GM12878 (cell line): ENCODE measurements at regions not wholly inside any gene's neighbourhood (a gene's known extent, or its start where the extent isn't known, plus 50 kb on each side); places are given as distances from the start of the nearest gene placed in this dataset.

Source experiments
- ATAC-seq: fragments of 200-7000 bp; cut with Tn5 transposase; 3 replicates; pipeline ENCODE4 v1.9.1; 2020; ENCODE audit warnings: mild to moderate bottlenecking, moderate library complexity
- BruUV-seq: library from RNA; stranded (reverse); fragments of 400-500 nt; replicated peaks from 2 replicates; lab custom pipeline; 2021; lab: Mats Ljungman, UMichigan
- CTCF ChIA-PET: fragments of 300-600 bp; sonication (Branson Sonifier 250); formaldehyde crosslinking; extraction: SDS; loops from one replicate; lab custom pipeline; 2021; ENCODE audit warnings: inconsistent platforms; lab: Yijun Ruan, JAX
- POLR2A ChIA-PET: fragments of 350-600 bp; formaldehyde crosslinking; extraction: SDS; loops from one replicate; lab custom pipeline; 2021; ENCODE audit warnings: inconsistent platforms; lab: Charles Lee
- RAD21 ChIA-PET: fragments of 300-600 bp; sonication (Branson Sonifier 250); formaldehyde crosslinking; loops from one replicate; lab custom pipeline; 2023; ENCODE audit warnings: antibody characterized with exemption; ENCODE audit not compliant: unreplicated experiment; lab: Charles Lee
- SMC1A ChIA-PET: fragments of 300-600 bp; sonication (Branson Sonifier 250); formaldehyde crosslinking; loops from one replicate; lab custom pipeline; 2023; ENCODE audit not compliant: unreplicated experiment, uncharacterized antibody; lab: Charles Lee
- DNase-seq: peaks from one replicate; pipeline ENCODE4 v3.0.0-alpha.2; 2011; ENCODE audit warnings: low read depth, low spot score
- FAIRE-seq: peaks from 3 replicates; lab custom pipeline; 2011; peaks lifted over from hg19 to GRCh38; lab: Jason Lieb, UNC
- H2AFZ ChIP-seq: 2 replicates; pipeline ENCODE4 v1.6.0; 2011; ENCODE audit warnings: low read depth, low read length, control low read depth; ENCODE audit not compliant: control insufficient read depth
- H3K27ac ChIP-seq: 2 replicates; pipeline ENCODE4 v1.5.1; 2011; ENCODE audit warnings: control low read depth; ENCODE audit not compliant: control insufficient read depth, insufficient read depth
- H3K27me3 ChIP-seq, 2 experiments: replicated peaks in 1 of 2; 2 replicates each; pipeline versions ENCODE4 v1.6.0 to v1.6.1; 2011; ENCODE audit warnings: low read length in 1 of 2; ENCODE audit not compliant: control insufficient read depth in 2 of 2, insufficient read depth in 2 of 2
- H3K36me3 ChIP-seq, 2 experiments: 2 replicates each; pipeline ENCODE4 v1.5.1; 2011; ENCODE audit warnings: low read length in 1 of 2; ENCODE audit not compliant: control insufficient read depth in 2 of 2, insufficient read depth in 2 of 2
- H3K4me1 ChIP-seq: 2 replicates; pipeline ENCODE4 v1.6.1; 2011; ENCODE audit warnings: mild to moderate bottlenecking, low read length, moderate library complexity, mixed read lengths; ENCODE audit not compliant: control insufficient read depth, insufficient read depth
- H3K4me2 ChIP-seq: 2 replicates; pipeline ENCODE4 v1.6.0; 2011; ENCODE audit warnings: control low read depth; ENCODE audit not compliant: control insufficient read depth, insufficient read depth
- H3K4me3 ChIP-seq: fragments of 200-600 bp; sonication (generic); 2 replicates; pipeline ENCODE4 v1.5.1; 2016
- H3K79me2 ChIP-seq: 2 replicates; pipeline ENCODE4 v1.6.0; 2011; ENCODE audit warnings: low read length; ENCODE audit not compliant: control insufficient read depth, insufficient read depth
- H3K9ac ChIP-seq: 2 replicates; pipeline ENCODE4 v1.8.0; 2011; ENCODE audit warnings: low read length, control low read depth, mixed read lengths; ENCODE audit not compliant: control insufficient read depth, insufficient read depth
- H3K9me3 ChIP-seq: replicated peaks from 3 replicates; pipeline ENCODE4 v1.5.1; 2011; ENCODE audit warnings: mild to moderate bottlenecking, low read length; ENCODE audit not compliant: control insufficient read depth, insufficient read depth
- H4K20me1 ChIP-seq: 2 replicates; pipeline ENCODE4 v1.6.0; 2011; ENCODE audit not compliant: control insufficient read depth, insufficient read depth
- BRCA1 ChIP-seq: IDR thresholded peaks from 2 replicates; pipeline ENCODE4 v1.6.1; 2011; ENCODE audit warnings: low read depth, low read length, improper control_type of control experiment
- CTCF ChIP-seq, 3 experiments: IDR thresholded peaks in 2 of 3; conservative IDR thresholded peaks in 1 of 3; 2 replicates each; pipeline ENCODE4 v1.5.1; 2011; ENCODE audit warnings: low read depth in 3 of 3, low read length in 3 of 3, mild to moderate bottlenecking in 3 of 3, control low read depth in 2 of 3, moderate library complexity in 2 of 3, inconsistent platforms in 1 of 3, mixed read lengths in 1 of 3; ENCODE audit not compliant: control insufficient read depth in 2 of 3, insufficient read depth in 1 of 3; ENCODE audit errors: extremely low read depth in 1 of 3
- DPF2 ChIP-seq: fragments of 450-650 bp; IDR thresholded peaks from 2 replicates; pipeline ENCODE4 v1.6.1; 2017; ENCODE audit warnings: mild to moderate bottlenecking
- FOXM1 ChIP-seq: IDR thresholded peaks from 2 replicates; pipeline ENCODE4 v1.6.1; 2012; ENCODE audit warnings: low read depth, mild to moderate bottlenecking, inconsistent platforms, low read length, moderate library complexity
- HCFC1 ChIP-seq: fragments of 150-350 bp; IDR thresholded peaks from 2 replicates; pipeline ENCODE4 v1.6.1; 2014; ENCODE audit warnings: low read length
- MEF2A ChIP-seq: IDR thresholded peaks from 2 replicates; pipeline ENCODE4 v1.6.1; 2011; ENCODE audit warnings: low read depth, mild to moderate bottlenecking, low read length, moderate library complexity; ENCODE audit not compliant: insufficient read depth
- MLLT1 ChIP-seq: fragments of 450-650 bp; IDR thresholded peaks from 2 replicates; pipeline ENCODE4 v1.6.1; 2016; ENCODE audit warnings: mild to moderate bottlenecking
- NBN ChIP-seq: fragments of 450-650 bp; IDR thresholded peaks from 2 replicates; pipeline ENCODE4 v1.6.1; 2016
- RAD21 ChIP-seq: IDR thresholded peaks from 2 replicates; pipeline ENCODE4 v1.6.1; 2011; ENCODE audit warnings: mild to moderate bottlenecking, low read depth, low read length, moderate library complexity; ENCODE audit not compliant: insufficient read depth
- SMAD1 ChIP-seq: fragments of 450-650 bp; IDR thresholded peaks from 2 replicates; pipeline ENCODE4 v1.6.1; 2018; ENCODE audit warnings: mild to moderate bottlenecking, low read depth; ENCODE audit not compliant: partially characterized antibody
- SPI1 ChIP-seq: IDR thresholded peaks from 2 replicates; pipeline ENCODE4 v1.6.1; 2011; ENCODE audit warnings: low read depth, mild to moderate bottlenecking, low read length, moderate library complexity, borderline replicate concordance; ENCODE audit not compliant: insufficient read depth
- TARDBP ChIP-seq: IDR thresholded peaks from 2 replicates; pipeline ENCODE4 v1.6.1; 2016; ENCODE audit warnings: borderline replicate concordance
- ZNF24 ChIP-seq: fragments of 450-650 bp; IDR thresholded peaks from 2 replicates; pipeline ENCODE4 v1.6.1; 2017; ENCODE audit warnings: antibody characterized with exemption, mild to moderate bottlenecking
- ZSCAN29 ChIP-seq: fragments of 450-650 bp; IDR thresholded peaks from 2 replicates; pipeline ENCODE4 v1.6.1; 2017; ENCODE audit warnings: mild to moderate bottlenecking, moderate library complexity
- WGBS: methylation state at CpG from one replicate; pipeline ENCODE4 v1.1.6; 2016; ENCODE audit warnings: low lambda C conversion rate; ENCODE audit not compliant: insufficient replicate concordance, insufficient coverage; ENCODE audit errors: missing lambda C conversion rate; 5-methylcytosine and 5-hydroxymethylcytosine counted together
- in situ Hi-C: fragments of 300-500 bp; cut with MboI; formaldehyde crosslinking; loops from 9 replicates; pipeline ENCODE4 v1.14.3; 2018; ENCODE audit warnings: mixed read lengths
- intact Hi-C: fragments of 100-400 bp; cut with micrococcal nuclease; formaldehyde crosslinking; loops from one replicate; pipeline ENCODE4 v1.14.2; 2022; ENCODE audit not compliant: unreplicated experiment
- TF ChIP-seq, protein P1 (sequence below): fragments of 150-350 bp; IDR thresholded peaks from 2 replicates; pipeline ENCODE4 v1.6.1; 2014; ENCODE audit warnings: mild to moderate bottlenecking, low read depth, low read length

- no peak overlapping the region for H3K9ac ChIP-seq
- H2AFZ ChIP-seq: no peak overlapping the region
- no peak overlapping the region for H3K27ac ChIP-seq
- no peak overlapping the region for H3K4me3 ChIP-seq
- 60% methylated on average over 5 of the region's 5 CpGs for WGBS
- no peaks in the 10 kb centered on the region for H3K36me3 ChIP-seq
- in situ Hi-C loops (no loop called here), intact Hi-C loops (no loop called here)
- DNase-seq: no peak
- FAIRE-seq: no peak
- no peaks in the 10 kb centered on the region for H3K79me2 ChIP-seq
- ATAC-seq: no peak
- TF ChIP-seq FOXM1 (no peak), CTCF (IDR thresholded peaks at IDR 0.05 in 2 of 3, conservative IDR thresholded peaks at IDR 0.05 in 1 of 3; ENCODE audit: control insufficient read depth in 2 of 3, extremely low read depth in 1 of 3, insufficient read depth in 1 of 3, low read depth in 3 of 3, low read length in 3 of 3) (no peak), TARDBP (no peak)
- CTCF ChIA-PET: no interaction called here
- H3K9me3 ChIP-seq: no peaks in the 10 kb centered on the region
- BruUV-seq: no TSS peak
- no peaks in the 10 kb centered on the region for H3K4me1 ChIP-seq
- peaks cover 1 to 6% of the 10 kb centered on the region in 2 experiments for H3K27me3 ChIP-seq
- RAD21 ChIA-PET: no interaction called here
- POLR2A ChIA-PET: no interaction called here
- H3K4me2 ChIP-seq: no peak overlapping the region
- H4K20me1 ChIP-seq: no peaks in the 10 kb centered on the region
- SMC1A ChIA-PET: interaction anchor here (0.7 kb wide), 1 partner anchor 17 kb away, joined by 3 read pairs; no protein-coding TSS in a partner anchor
Measured at GRCh38 chr17:73954951-73955350, 248.5 kb upstream of the RPL38 start.

DNA sequence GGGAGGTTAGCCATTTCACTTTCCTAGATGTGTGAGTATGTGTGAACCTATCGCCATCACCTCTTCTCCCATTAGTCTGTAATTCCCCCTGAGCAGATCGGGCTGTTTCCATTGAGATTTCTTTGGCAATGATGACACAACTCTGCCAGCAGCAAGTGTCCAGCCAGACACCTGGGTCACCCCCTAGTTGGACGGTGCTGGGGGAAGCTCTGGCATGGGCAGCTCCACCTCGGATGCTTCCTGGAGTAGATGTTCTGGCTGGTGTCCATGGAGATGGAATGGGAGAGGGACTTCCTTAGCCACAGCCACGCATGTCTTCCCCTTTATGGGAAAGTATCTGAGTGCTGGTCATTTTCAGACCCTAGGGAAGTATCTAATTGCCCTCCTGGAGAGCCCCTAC, 247.9 kb upstream of the RPL38 start:
- 11% methylated on average over 5 of the region's 5 CpGs for WGBS
- ChIA-PET SMC1A (no interaction called here), RAD21 (no interaction called here), POLR2A (no interaction called here), CTCF (interaction anchor here (3.7 kb wide), 1 partner anchor 526 kb away, joined by 15 read pairs; no protein-coding TSS in a partner anchor)
- Histone ChIP-seq H3K9ac (no peak overlapping the region), H3K9me3 (no peaks in the 10 kb centered on the region; the same call in 2 of the 3 replicates), H4K20me1 (no peaks in the 10 kb centered on the region), H3K4me1 (no peaks in the 10 kb centered on the region), H2AFZ (no peak overlapping the region), H3K36me3 (no peaks in the 10 kb centered on the region), H3K27ac (no peak overlapping the region), H3K4me2 (no peak overlapping the region), H3K27me3 (peaks cover 1 to 6% of the 10 kb centered on the region in 2 experiments), H3K79me2 (no peaks in the 10 kb centered on the region), H3K4me3 (no peak overlapping the region)
- intact Hi-C loops (loop anchor here (1.0 kb wide), 1 partner anchor 526 kb away; no protein-coding TSS in a partner anchor), in situ Hi-C loops (no loop called here)
- BruUV-seq: no TSS peak
- ATAC-seq (no peak), DNase-seq (no peak), FAIRE-seq (no peak)
- TF ChIP-seq ZNF24: no peak
- no peak for TF ChIP-seq SPI1
- no peak for TF ChIP-seq ZSCAN29
- TF ChIP-seq BRCA1: no peak
- no peak for TF ChIP-seq HCFC1
- TF ChIP-seq DPF2: no peak
- TF ChIP-seq MLLT1: no peak
- TF ChIP-seq MEF2A: no peak
- no peak for TF ChIP-seq NBN
- TF ChIP-seq, protein P1, sequence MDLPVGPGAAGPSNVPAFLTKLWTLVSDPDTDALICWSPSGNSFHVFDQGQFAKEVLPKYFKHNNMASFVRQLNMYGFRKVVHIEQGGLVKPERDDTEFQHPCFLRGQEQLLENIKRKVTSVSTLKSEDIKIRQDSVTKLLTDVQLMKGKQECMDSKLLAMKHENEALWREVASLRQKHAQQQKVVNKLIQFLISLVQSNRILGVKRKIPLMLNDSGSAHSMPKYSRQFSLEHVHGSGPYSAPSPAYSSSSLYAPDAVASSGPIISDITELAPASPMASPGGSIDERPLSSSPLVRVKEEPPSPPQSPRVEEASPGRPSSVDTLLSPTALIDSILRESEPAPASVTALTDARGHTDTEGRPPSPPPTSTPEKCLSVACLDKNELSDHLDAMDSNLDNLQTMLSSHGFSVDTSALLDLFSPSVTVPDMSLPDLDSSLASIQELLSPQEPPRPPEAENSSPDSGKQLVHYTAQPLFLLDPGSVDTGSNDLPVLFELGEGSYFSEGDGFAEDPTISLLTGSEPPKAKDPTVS: no peak
- TF ChIP-seq RAD21: no peak
- TF ChIP-seq SMAD1: no peak
